H1 (cell line): ENCODE measurements at regions not wholly inside any gene's neighbourhood (a gene's known extent, or its start where the extent isn't known, plus 50 kb on each side); places are given as distances from the start of the nearest gene placed in this dataset.

Experiments
- CTCF ChIA-PET: fragments of 300-600 bp; sonication (Branson Sonifier 250); formaldehyde crosslinking; loops from one replicate; lab custom pipeline; 2021; ENCODE audit not compliant: partially characterized antibody; lab: Charles Lee
- POLR2A ChIA-PET: fragments of 300-600 bp; sonication (Branson Sonifier 250); formaldehyde crosslinking; loops from one replicate; lab custom pipeline; 2021; ENCODE audit warnings: inconsistent platforms; ENCODE audit not compliant: partially characterized antibody; lab: Charles Lee
- DNase-seq, 2 experiments: peaks; one replicate each; pipeline versions ENCODE4 v3.0.0 to v3.0.0-alpha.2; 2010 to 2022; ENCODE audit warnings: low spot score in 2 of 2, low read depth in 1 of 2, mixed read lengths in 1 of 2
- FAIRE-seq: peaks from 2 replicates; lab custom pipeline; 2011; peaks lifted over from hg19 to GRCh38; lab: Jason Lieb, UNC
- H2AFZ ChIP-seq: 2 replicates; pipeline ENCODE4 v1.8.1; 2012; ENCODE audit warnings: low read length, inconsistent platforms
- H2AK5ac ChIP-seq: 2 replicates; pipeline ENCODE4 v1.6.1; 2013; ENCODE audit warnings: low read depth, low read length
- H2BK120ac ChIP-seq: replicated peaks from 2 replicates; pipeline ENCODE3; 2013; ENCODE audit warnings: low read depth, low read length, inconsistent platforms
- H2BK12ac ChIP-seq: 2 replicates; pipeline ENCODE4 v1.6.1; 2013; ENCODE audit warnings: low read depth, low read length
- H2BK15ac ChIP-seq: 2 replicates; pipeline ENCODE4 v1.6.1; 2013; ENCODE audit warnings: low read length
- H2BK20ac ChIP-seq: 2 replicates; pipeline ENCODE4 v1.6.1; 2013; ENCODE audit warnings: low read length
- H2BK5ac ChIP-seq: 2 replicates; pipeline ENCODE4 v1.6.1; 2013; ENCODE audit warnings: low read depth, low read length
- H3K14ac ChIP-seq: 2 replicates; pipeline ENCODE4 v1.6.1; 2013; ENCODE audit warnings: inconsistent platforms; ENCODE audit not compliant: insufficient read length
- H3K18ac ChIP-seq: 2 replicates; pipeline ENCODE4 v1.6.1; 2013; ENCODE audit warnings: low read length; ENCODE audit errors: extremely low read depth
- H3K23ac ChIP-seq: 2 replicates; pipeline ENCODE4 v1.6.1; 2013; ENCODE audit warnings: inconsistent platforms; ENCODE audit not compliant: insufficient read length
- H3K23me2 ChIP-seq: 2 replicates; pipeline ENCODE4 v1.6.1; 2013; ENCODE audit warnings: low read depth, low read length
- H3K27ac ChIP-seq: 2 replicates; pipeline ENCODE4 v1.6.1; 2011; ENCODE audit warnings: low read depth, low read length, inconsistent platforms
- H3K27me3 ChIP-seq, 4 experiments: replicated peaks in 1 of 4; 1 replicate in 1 of 4; 2 replicates in 3 of 4; pipeline versions ENCODE4 v1.6.1 to v1.8.1; 2011 to 2013; ENCODE audit warnings: low read length in 3 of 4, mild to moderate bottlenecking in 3 of 4, inconsistent platforms in 2 of 4, mixed read lengths in 2 of 4, moderate library complexity in 1 of 4; ENCODE audit not compliant: control insufficient read depth in 3 of 4, insufficient read depth in 3 of 4; ENCODE audit errors: extremely low read depth in 1 of 4
- H3K36me3 ChIP-seq, 4 experiments: 2 replicates each; pipeline versions ENCODE4 v1.6.1 to v1.8.1; 2011 to 2013; ENCODE audit warnings: mild to moderate bottlenecking in 4 of 4, low read length in 3 of 4, moderate library complexity in 2 of 4, control low read depth in 1 of 4, inconsistent platforms in 1 of 4; ENCODE audit not compliant: insufficient read depth in 4 of 4, control insufficient read depth in 2 of 4
- H3K4ac ChIP-seq: replicated peaks from 2 replicates; pipeline ENCODE3; 2013; ENCODE audit warnings: low read length, low read depth, mixed read lengths, inconsistent platforms; ENCODE audit not compliant: insufficient read length
- H3K4me1 ChIP-seq, 4 experiments: replicated peaks in 1 of 4; 1 replicate in 1 of 4; 2 replicates in 3 of 4; pipeline versions ENCODE4 v1.6.1 to v1.8.1; 2011 to 2013; ENCODE audit warnings: low read length in 3 of 4, inconsistent platforms in 2 of 4, mixed read lengths in 1 of 4; ENCODE audit not compliant: insufficient read depth in 4 of 4, control insufficient read depth in 3 of 4
- H3K4me2 ChIP-seq, 2 experiments: 2 replicates each; pipeline versions ENCODE4 v1.6.1 to v1.8.1; 2011 to 2013; ENCODE audit warnings: low read depth in 2 of 2, low read length in 2 of 2, control low read depth in 1 of 2, inconsistent platforms in 1 of 2, mild to moderate bottlenecking in 1 of 2; ENCODE audit not compliant: insufficient read depth in 1 of 2
- H3K4me3 ChIP-seq, 4 experiments: fragments of 200-600, 300-600 bp in 1 of 4; sonication (generic), shearing (Covaris generic), sonication (Bioruptor Twin) in 1 of 4; 2 replicates each; pipeline versions ENCODE4 v1.5.1 to v1.8.1; 2011 to 2016; ENCODE audit warnings: low read length in 4 of 4, low read depth in 3 of 4, control low read depth in 2 of 4, inconsistent platforms in 2 of 4, mild to moderate bottlenecking in 2 of 4, mixed read lengths in 1 of 4, moderate library complexity in 1 of 4; ENCODE audit not compliant: insufficient read depth in 2 of 4; ENCODE audit errors: extremely low read depth in 1 of 4
- H3K56ac ChIP-seq: replicated peaks from 2 replicates; pipeline ENCODE3; 2013; ENCODE audit warnings: low read depth, mild to moderate bottlenecking, mixed read lengths, low read length, inconsistent platforms; ENCODE audit not compliant: insufficient read length
- H3K79me1 ChIP-seq: 2 replicates; pipeline ENCODE4 v1.6.1; 2013; ENCODE audit warnings: low read depth, low read length, control low read depth
- H3K79me2 ChIP-seq, 2 experiments: 2 replicates each; pipeline versions ENCODE4 v1.6.1 to v1.8.1; 2012 to 2013; ENCODE audit warnings: low read length in 2 of 2, mild to moderate bottlenecking in 2 of 2, inconsistent platforms in 1 of 2; ENCODE audit not compliant: insufficient read depth in 2 of 2, control insufficient read depth in 1 of 2
- H3K9ac ChIP-seq, 4 experiments: replicated peaks in 1 of 4; 1 replicate in 1 of 4; 2 replicates in 3 of 4; pipeline versions ENCODE4 v1.6.1 to v1.8.1; 2011 to 2013; ENCODE audit warnings: low read depth in 3 of 4, low read length in 3 of 4, control low read depth in 2 of 4, mild to moderate bottlenecking in 2 of 4, moderate library complexity in 2 of 4, inconsistent platforms in 1 of 4; ENCODE audit errors: extremely low read depth in 1 of 4
- H3K9me3 ChIP-seq, 2 experiments: 2 replicates each; pipeline versions ENCODE4 v1.6.1 to v1.8.1; 2012 to 2013; ENCODE audit warnings: mild to moderate bottlenecking in 2 of 2, moderate library complexity in 2 of 2, control low read depth in 1 of 2, inconsistent platforms in 1 of 2, low read depth in 1 of 2, low read length in 1 of 2, mixed read lengths in 1 of 2; ENCODE audit not compliant: insufficient read depth in 2 of 2
- H4K20me1 ChIP-seq, 2 experiments: replicated peaks in 1 of 2; 2 replicates each; pipeline versions ENCODE3 to v1.8.1; 2011 to 2013; ENCODE audit warnings: inconsistent platforms in 2 of 2, low read length in 2 of 2, mild to moderate bottlenecking in 1 of 2; ENCODE audit not compliant: insufficient read depth in 2 of 2, control insufficient read depth in 1 of 2
- H4K5ac ChIP-seq: 2 replicates; pipeline ENCODE4 v1.6.1; 2013; ENCODE audit warnings: low read length, low read depth, mixed read lengths, inconsistent platforms; ENCODE audit not compliant: insufficient read length
- H4K8ac ChIP-seq: 2 replicates; pipeline ENCODE4 v1.8.0; 2013; ENCODE audit warnings: mild to moderate bottlenecking, moderate library complexity, low read length, inconsistent platforms; ENCODE audit not compliant: insufficient read depth; ENCODE audit errors: extremely low read depth
- H4K91ac ChIP-seq: replicated peaks from 2 replicates; pipeline ENCODE3; 2013; ENCODE audit warnings: low read length, mixed read lengths, inconsistent platforms; ENCODE audit not compliant: insufficient read length
- BCL11A ChIP-seq, 2 experiments: IDR thresholded peaks; one replicate each; pipeline ENCODE4 v1.6.1; 2011; ENCODE audit warnings: low read depth in 2 of 2, low read length in 2 of 2, mild to moderate bottlenecking in 2 of 2
- CBX5 ChIP-seq: fragments of 300-800, 300-1000 bp; sonication (generic); IDR thresholded peaks from 2 replicates; pipeline ENCODE4 v1.7.1; 2016; ENCODE audit warnings: antibody characterized with exemption, low read length, low read depth
- CBX8 ChIP-seq: fragments of 300-800, 300-1000 bp; sonication (generic); IDR thresholded peaks from 2 replicates; pipeline ENCODE4 v1.7.1; 2016; ENCODE audit warnings: low read depth, low read length, borderline replicate concordance
- CHD2 ChIP-seq: IDR thresholded peaks from 2 replicates; pipeline ENCODE4 v1.6.1; 2012; ENCODE audit warnings: low read length, improper control_type of control experiment
- EGR1 ChIP-seq: IDR thresholded peaks from 2 replicates; pipeline ENCODE4 v1.6.1; 2011; ENCODE audit warnings: low read depth, low read length, borderline replicate concordance
- FOSL1 ChIP-seq: IDR thresholded peaks from 2 replicates; pipeline ENCODE4 v1.6.1; 2011; ENCODE audit warnings: mild to moderate bottlenecking, low read depth, low read length, moderate library complexity; ENCODE audit not compliant: insufficient read depth
- HDAC2 ChIP-seq, 2 experiments: fragments of 300-600 bp in 1 of 2; sonication (generic) in 1 of 2; IDR thresholded peaks; 2 replicates each; pipeline ENCODE4 v1.6.1; 2011 to 2012; ENCODE audit warnings: low read depth in 2 of 2, low read length in 2 of 2, mild to moderate bottlenecking in 2 of 2, moderate library complexity in 2 of 2, borderline replicate concordance in 1 of 2, inconsistent platforms in 1 of 2
- JUN ChIP-seq: IDR thresholded peaks from 2 replicates; pipeline ENCODE4 v1.6.1; 2011; ENCODE audit warnings: low read depth, mild to moderate bottlenecking, improper control_type of control experiment, low read length
- KDM5A ChIP-seq: fragments of 200-600 bp; IDR thresholded peaks from 2 replicates; pipeline ENCODE4 v1.7.1; 2012; ENCODE audit warnings: mild to moderate bottlenecking, low read length, inconsistent platforms, mixed read lengths
- NANOG ChIP-seq: IDR thresholded peaks from 2 replicates; pipeline ENCODE4 v1.6.1; 2011; ENCODE audit warnings: low read length, low read depth, mild to moderate bottlenecking, inconsistent platforms; ENCODE audit not compliant: insufficient read depth, poor library complexity, severe bottlenecking
- RAD21 ChIP-seq, 2 experiments: IDR thresholded peaks in 1 of 2; conservative IDR thresholded peaks in 1 of 2; 2 replicates each; pipeline ENCODE4 v1.6.1; 2011; ENCODE audit warnings: low read depth in 2 of 2, low read length in 2 of 2, improper control_type of control experiment in 1 of 2, inconsistent platforms in 1 of 2, mild to moderate bottlenecking in 1 of 2, moderate library complexity in 1 of 2
- SAP30 ChIP-seq: fragments of 300-600 bp; sonication (generic); IDR thresholded peaks from 2 replicates; pipeline ENCODE4 v1.7.1; 2012; ENCODE audit warnings: low read length, moderate library complexity, mild to moderate bottlenecking, inconsistent platforms; ENCODE audit not compliant: insufficient read depth, insufficient replicate concordance
- SIN3A ChIP-seq, 2 experiments: IDR thresholded peaks in 1 of 2; conservative IDR thresholded peaks in 1 of 2; 2 replicates each; pipeline ENCODE4 v1.6.1; 2011 to 2012; ENCODE audit warnings: low read length in 2 of 2, improper control_type of control experiment in 1 of 2, low read depth in 1 of 2, mild to moderate bottlenecking in 1 of 2
- SP2 ChIP-seq: IDR thresholded peaks from 2 replicates; pipeline ENCODE4 v1.6.1; 2012; ENCODE audit warnings: mild to moderate bottlenecking, low read length, inconsistent platforms
- TAF1 ChIP-seq: IDR thresholded peaks from 2 replicates; pipeline ENCODE4 v1.6.1; 2011; ENCODE audit warnings: mild to moderate bottlenecking, low read depth, low read length
- WGBS, 2 experiments: shearing (Covaris generic) in 1 of 2; methylation state at CpG; one replicate each; pipeline versions ENCODE4 v1.1.6 to v1.1.7; 2013 to 2015; ENCODE audit warnings: low lambda C conversion rate in 2 of 2, mixed read lengths in 2 of 2, inconsistent platforms in 1 of 2, low coverage in 1 of 2, missing lambda C conversion rate in 1 of 2; ENCODE audit not compliant: insufficient replicate concordance in 2 of 2, insufficient coverage in 1 of 2, insufficient read length in 1 of 2; ENCODE audit errors: extremely low coverage in 1 of 2, missing lambda C conversion rate in 1 of 2; 5-methylcytosine and 5-hydroxymethylcytosine counted together

GRCh38 chr18:78531637-78532036 lies 448.0 kb upstream of the SALL3 start:
- H3K79me2 ChIP-seq = no peaks in the 10 kb centered on the region
- H3K23ac ChIP-seq = no peak overlapping the region
- H2BK120ac ChIP-seq = no peak overlapping the region
- no peak for FAIRE-seq
- no peak overlapping the region for H4K5ac ChIP-seq
- no peak for DNase-seq
- no peaks in the 10 kb centered on the region for H4K20me1 ChIP-seq
- no peak overlapping the region for H4K8ac ChIP-seq
- no peak overlapping the region for H2AK5ac ChIP-seq
- no peak overlapping the region for H2BK5ac ChIP-seq
- H2BK15ac ChIP-seq = no peak overlapping the region
- H3K9me3 ChIP-seq = no peaks in the 10 kb centered on the region
- H3K27ac ChIP-seq = no peak overlapping the region
- H3K4me2 ChIP-seq = no peak overlapping the region
- H3K36me3 ChIP-seq = no peaks in the 10 kb centered on the region
- no peak overlapping the region for H3K56ac ChIP-seq
- H2AFZ ChIP-seq = no peak overlapping the region
- H2BK12ac ChIP-seq = no peak overlapping the region
- POLR2A ChIA-PET = no interaction called here
- H3K18ac ChIP-seq = no peak overlapping the region
- H4K91ac ChIP-seq = no peak overlapping the region
- H3K14ac ChIP-seq = no peak overlapping the region
- H3K4ac ChIP-seq = no peak overlapping the region
- no peak overlapping the region for H2BK20ac ChIP-seq
- no peak overlapping the region for H3K9ac ChIP-seq
- WGBS, 2 experiments = 91% methylated on average over 11 of the region's 11 CpGs; no CpG with 5 or more reads in 1 of the 2 experiments
- H3K4me3 ChIP-seq = no peak overlapping the region
- CTCF ChIA-PET = no interaction called here
- H3K23me2 ChIP-seq = no peaks in the 10 kb centered on the region
- H3K27me3 ChIP-seq = no peaks in the 10 kb centered on the region
- no peaks in the 10 kb centered on the region for H3K79me1 ChIP-seq
- H3K4me1 ChIP-seq = no peaks in the 10 kb centered on the region
- no peak for TF ChIP-seq CBX8
- no peak for TF ChIP-seq RAD21 (IDR thresholded peaks at IDR 0.05 in 1 of 2, conservative IDR thresholded peaks at IDR 0.05 in 1 of 2; ENCODE audit: low read depth in 2 of 2, low read length in 2 of 2)
- no peak for TF ChIP-seq FOSL1
- no peak for TF ChIP-seq CHD2
- TF ChIP-seq SAP30 = no peak
- TF ChIP-seq SP2 = no peak
- no peak for TF ChIP-seq SIN3A (conservative IDR thresholded peaks at IDR 0.05 in 1 of 2, IDR thresholded peaks at IDR 0.05 in 1 of 2; ENCODE audit: low read depth in 1 of 2, low read length in 2 of 2)
- TF ChIP-seq HDAC2 (IDR thresholded peaks at IDR 0.05; ENCODE audit: borderline replicate concordance in 1 of 2, low read depth in 2 of 2, low read length in 2 of 2) = no peak
- TF ChIP-seq TAF1 = no peak
- TF ChIP-seq KDM5A = no peak
- no peak for TF ChIP-seq BCL11A (IDR thresholded peaks at IDR 0.05; ENCODE audit: low read depth in 2 of 2, low read length in 2 of 2)
- no peak for TF ChIP-seq JUN
- TF ChIP-seq NANOG = no peak
- no peak for TF ChIP-seq CBX5
- TF ChIP-seq EGR1 = no peak
